Pancreas (tissue), 10 donors: ENCODE measurements at regions not wholly inside any gene's neighbourhood (a gene's known extent, or its start where the extent isn't known, plus 50 kb on each side); places are given as distances from the start of the nearest gene placed in this dataset.
"Not testable (repeated sequence)": the region's sequence is repeated elsewhere in the genome, so short reads cannot be mapped to it uniquely, and the experiment has no call there.

Experiments used
- ATAC-seq, 4 donors: fragments of 200-7000 bp; cut with Tn5 transposase; one replicate each; pipeline versions ENCODE4 v1.8.0 to v1.9.1; 2020; ENCODE audit warnings: mild to moderate bottlenecking in 4 of 4, moderate library complexity in 4 of 4
- DNase-seq, 6 donors: peaks; one replicate each; pipeline ENCODE4 v3.0.0-alpha.2; 2020
- FAIRE-seq: peaks from 2 replicates; lab custom pipeline; 2012; peaks lifted over from hg19 to GRCh38; lab: Jason Lieb, UNC
- H3K27ac ChIP-seq, 4 donors: fragments of 200-600 bp; sonication (generic); 1 replicate in 3 of 4; 2 replicates in 1 of 4; pipeline versions ENCODE4 v1.5.0 to v1.8.0; 2020
- H3K27me3 ChIP-seq, 4 donors: fragments of 200-600 bp; one replicate each; pipeline ENCODE4 v1.8.0; 2021
- H3K36me3 ChIP-seq, 3 donors: fragments of 200-600 bp; sonication (generic) in 1 of 3; one replicate each; pipeline versions ENCODE4 v1.5.0 to v1.8.0; 2020 to 2021
- H3K4me1 ChIP-seq, 3 donors: fragments of 200-600 bp; one replicate each; pipeline ENCODE4 v1.8.0; 2021
- H3K4me3 ChIP-seq, 4 donors: fragments of 200-600 bp; sonication (generic) in 2 of 4; one replicate each; pipeline versions ENCODE4 v1.5.0 to v1.8.0; 2020 to 2021
- H3K9me3 ChIP-seq, 4 donors: fragments of 200-600 bp; one replicate each; pipeline ENCODE4 v1.8.0; 2021
- WGBS, 2 donors: extraction: QIAGEN DNeasy Blood & Tissue Kit; methylation state at CpG; one replicate each; pipeline ENCODE4 v1.1.7; 2013; 5-methylcytosine and 5-hydroxymethylcytosine counted together
- intact Hi-C, 3 donors: fragments of 100-400 bp; cut with DNase I; formaldehyde crosslinking; loops; one replicate each; pipeline versions ENCODE4 v1.11.1 to v1.14.2; 2022
- TF ChIP-seq, protein P1 (sequence below), 4 donors: fragments of 200-600 bp; sonication (generic) in 3 of 4; IDR thresholded peaks; one replicate each; pipeline versions ENCODE4 v1.5.0 to v1.8.0; 2021; ENCODE audit warnings: antibody characterized with exemption in 4 of 4
- donor health status: healthy with polysubstance abuse.
- donor health status: DM: no; HTN: no; CAD: no; lungs with moderate emphysema.
- donor health status: DM: no; HTN: no; CAD: no.
- donor health status: control.
- donor health status: control.
- donor health status: Bipolar disorder and iron deficiency.
- donor health status: DM: yes; HTN: yes; CAD: no.
- donor health status: DM: no; HTN: no; CAD: no.
- donor health status: DM: no; HTN: no; CAD: no.
- donor health status: DM: yes; HTN: yes; CAD: no.

- FAIRE-seq (no peak), DNase-seq (peak in 1 of 6 donors; percentile 12), ATAC-seq (no peak)
- Histone ChIP-seq H3K9me3 (no peaks in the 10 kb centered on the region), H3K27me3 (peaks cover 0 to 5% (median 0%) of the 10 kb centered on the region in 4 donors), H3K27ac (no peak overlapping the region), H3K36me3 (no peaks in the 10 kb centered on the region), H3K4me3 (no peak overlapping the region), H3K4me1 (no peaks in the 10 kb centered on the region)
- intact Hi-C loops, result no loop called here
- TF ChIP-seq, protein P1, sequence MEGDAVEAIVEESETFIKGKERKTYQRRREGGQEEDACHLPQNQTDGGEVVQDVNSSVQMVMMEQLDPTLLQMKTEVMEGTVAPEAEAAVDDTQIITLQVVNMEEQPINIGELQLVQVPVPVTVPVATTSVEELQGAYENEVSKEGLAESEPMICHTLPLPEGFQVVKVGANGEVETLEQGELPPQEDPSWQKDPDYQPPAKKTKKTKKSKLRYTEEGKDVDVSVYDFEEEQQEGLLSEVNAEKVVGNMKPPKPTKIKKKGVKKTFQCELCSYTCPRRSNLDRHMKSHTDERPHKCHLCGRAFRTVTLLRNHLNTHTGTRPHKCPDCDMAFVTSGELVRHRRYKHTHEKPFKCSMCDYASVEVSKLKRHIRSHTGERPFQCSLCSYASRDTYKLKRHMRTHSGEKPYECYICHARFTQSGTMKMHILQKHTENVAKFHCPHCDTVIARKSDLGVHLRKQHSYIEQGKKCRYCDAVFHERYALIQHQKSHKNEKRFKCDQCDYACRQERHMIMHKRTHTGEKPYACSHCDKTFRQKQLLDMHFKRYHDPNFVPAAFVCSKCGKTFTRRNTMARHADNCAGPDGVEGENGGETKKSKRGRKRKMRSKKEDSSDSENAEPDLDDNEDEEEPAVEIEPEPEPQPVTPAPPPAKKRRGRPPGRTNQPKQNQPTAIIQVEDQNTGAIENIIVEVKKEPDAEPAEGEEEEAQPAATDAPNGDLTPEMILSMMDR (IDR thresholded peaks at IDR 0.05), result no peak
- 27 to 34% methylated on average over 21 of the region's 21 CpGs for WGBS, 2 donors
Observed at GRCh38 chr13:112161521-112162301, 94.8 kb downstream of the SOX1 start.

DNA sequence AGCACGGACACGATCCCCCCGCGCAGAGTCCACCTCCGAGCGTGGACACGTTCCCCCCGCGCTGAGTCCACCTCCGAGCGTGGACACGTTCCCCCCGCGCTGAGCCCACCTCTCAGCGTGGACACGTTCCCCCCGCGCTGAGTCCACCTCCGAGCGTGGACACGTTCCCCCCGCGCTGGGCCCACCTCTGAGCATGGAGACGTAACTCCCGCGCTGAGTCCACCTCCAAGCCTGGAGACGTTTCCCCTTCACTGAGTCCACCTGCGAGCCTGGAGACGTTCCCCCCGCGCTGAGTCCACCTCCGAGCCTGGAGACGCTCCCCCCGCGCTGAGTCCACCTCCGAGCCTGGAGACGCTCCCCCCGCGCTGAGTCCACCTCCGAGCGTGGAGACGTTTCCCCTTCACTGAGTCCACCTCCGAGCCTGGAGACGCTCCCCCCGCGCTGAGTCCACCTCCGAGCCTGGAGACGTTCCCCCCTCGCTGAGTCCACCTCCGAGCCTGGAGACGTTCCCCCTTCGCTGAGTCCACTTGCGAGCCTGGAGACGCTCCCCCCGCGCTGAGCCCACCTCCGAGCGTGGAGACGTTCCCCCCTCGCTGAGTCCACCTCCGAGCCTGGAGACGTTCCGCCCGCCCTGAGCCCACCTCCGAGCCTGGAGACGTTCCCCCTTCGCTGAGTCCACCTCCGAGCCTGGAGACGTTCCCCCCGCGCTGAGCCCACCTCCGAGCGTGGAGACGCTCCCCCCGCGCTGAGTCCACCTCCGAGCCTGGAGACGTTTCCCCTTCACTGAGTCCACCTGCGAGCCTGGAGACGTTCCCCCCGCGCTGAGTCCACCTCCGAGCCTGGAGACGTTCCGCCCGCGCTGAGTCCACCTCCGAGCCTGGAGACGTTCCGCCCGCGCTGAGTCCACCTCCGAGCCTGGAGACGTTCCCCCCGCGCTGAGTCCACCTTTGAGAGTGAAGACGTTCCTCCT lies 97.0 kb downstream of the SOX1 start:
- 87 to 93% methylated on average over 95 to 97 of the region's 97 CpGs for WGBS, 2 donors
- DNase-seq, H3K27ac ChIP-seq, H3K27me3 ChIP-seq, H3K4me3 ChIP-seq, ATAC-seq, H3K4me1 ChIP-seq, FAIRE-seq, H3K36me3 ChIP-seq, intact Hi-C loops, H3K9me3 ChIP-seq: not testable (repeated sequence)

GRCh38 chr13:112165712-112166111 lies 98.8 kb downstream of the SOX1 start:
- intact Hi-C loops, result no loop called here
- 42 to 54% methylated on average over 9 of the region's 9 CpGs for WGBS, 2 donors
- peak in 1 of 6 donors; percentile 18 for DNase-seq

GRCh38 chr13:112168761-112169160 lies 101.8 kb downstream of the SOX1 start:
- ATAC-seq (no peak), FAIRE-seq (no peak), DNase-seq (no peak)
- no peaks in the 10 kb centered on the region for H3K9me3 ChIP-seq
- intact Hi-C loops, result no loop called here
- H3K4me1 ChIP-seq, result no peaks in the 10 kb centered on the region
- 76 to 78% methylated on average over 11 of the region's 11 CpGs for WGBS, 2 donors
- no peaks in the 10 kb centered on the region for H3K36me3 ChIP-seq
- H3K4me3 ChIP-seq, result no peak overlapping the region
- TF ChIP-seq, protein P1 (IDR thresholded peaks at IDR 0.05), result no peak
- no peak overlapping the region for H3K27ac ChIP-seq
- no peaks in the 10 kb centered on the region for H3K27me3 ChIP-seq

More at GRCh38 chr13:112165712-112166111, 98.8 kb downstream of the SOX1 start:
- Histone ChIP-seq H3K4me3 (no peak overlapping the region), H3K27me3 (peaks cover 0 to 5% (median 0%) of the 10 kb centered on the region in 4 donors), H3K27ac (no peak overlapping the region), H3K4me1 (no peaks in the 10 kb centered on the region), H3K9me3 (no peaks in the 10 kb centered on the region), H3K36me3 (no peaks in the 10 kb centered on the region)
- TF ChIP-seq, protein P1 (IDR thresholded peaks at IDR 0.05), result no peak
- FAIRE-seq (no peak), ATAC-seq (no peak)
